MM.1S (cell line): ENCODE measurements at regions not wholly inside any gene's neighbourhood (a gene's known extent, or its start where the extent isn't known, plus 50 kb on each side); places are given as distances from the start of the nearest gene placed in this dataset.

Experiments
- DNase-seq: peaks from one replicate; pipeline ENCODE4 v3.0.0-alpha.2; 2015
- H2AFZ ChIP-seq: fragments of 300-600 bp; sonication (generic); 2 replicates; pipeline ENCODE4 v1.6.0; 2016; ENCODE audit warnings: antibody characterized with exemption, low read length
- H3F3A ChIP-seq: fragments of 300-600 bp; sonication (generic); 2 replicates; pipeline ENCODE4 v1.6.1; 2016; ENCODE audit warnings: mild to moderate bottlenecking, antibody characterized with exemption, low read length, moderate library complexity, mixed read lengths; ENCODE audit not compliant: insufficient read depth
- H3K27ac ChIP-seq: fragments of 300-600 bp; sonication (generic); 2 replicates; pipeline ENCODE4 v1.5.1; 2016; ENCODE audit warnings: mild to moderate bottlenecking, low read length
- H3K27me3 ChIP-seq: fragments of 300-600 bp; sonication (generic); replicated peaks from 2 replicates; pipeline ENCODE4 v1.6.0; 2016; ENCODE audit warnings: low read length; ENCODE audit not compliant: insufficient read depth
- H3K36me3 ChIP-seq: fragments of 300-600 bp; sonication (generic); replicated peaks from 2 replicates; pipeline ENCODE4 v1.6.1; 2016; ENCODE audit warnings: mild to moderate bottlenecking, low read length, mixed read lengths; ENCODE audit not compliant: insufficient read depth
- H3K4me1 ChIP-seq: fragments of 300-600 bp; sonication (generic); 2 replicates; pipeline ENCODE4 v1.6.1; 2016; ENCODE audit warnings: low read length, mixed read lengths
- H3K4me2 ChIP-seq: fragments of 300-600 bp; sonication (generic); 2 replicates; pipeline ENCODE4 v1.6.0; 2016; ENCODE audit warnings: low read depth, low read length
- H3K4me3 ChIP-seq: fragments of 300-600 bp; sonication (generic); 2 replicates; pipeline ENCODE4 v1.5.1; 2016; ENCODE audit warnings: low read length, mixed read lengths
- H3K79me2 ChIP-seq: fragments of 300-600 bp; sonication (generic); 2 replicates; pipeline ENCODE4 v1.6.1; 2016; ENCODE audit warnings: mixed run types, low read length, mixed read lengths
- H3K9ac ChIP-seq: fragments of 300-600 bp; sonication (generic); 2 replicates; pipeline ENCODE4 v1.6.1; 2016; ENCODE audit warnings: low read length, mixed read lengths
- H3K9me2 ChIP-seq: fragments of 300-600 bp; sonication (generic); replicated peaks from 2 replicates; pipeline ENCODE4 v1.6.1; 2016; ENCODE audit warnings: mild to moderate bottlenecking, low read length, mixed read lengths; ENCODE audit not compliant: insufficient read depth
- H3K9me3 ChIP-seq: fragments of 300-600 bp; sonication (generic); replicated peaks from 2 replicates; pipeline ENCODE4 v1.6.1; 2016; ENCODE audit warnings: mild to moderate bottlenecking, low read length, mixed read lengths; ENCODE audit not compliant: insufficient read depth
- H4K20me1 ChIP-seq: fragments of 300-600 bp; sonication (generic); 2 replicates; pipeline ENCODE4 v1.6.1; 2016; ENCODE audit warnings: mild to moderate bottlenecking, low read length, moderate library complexity, mixed read lengths; ENCODE audit not compliant: insufficient read depth
- CTCF ChIP-seq: fragments of 300-600 bp; sonication (generic); IDR thresholded peaks from 2 replicates; pipeline ENCODE4 v1.5.1; 2016; ENCODE audit warnings: antibody characterized with exemption, low read length, mixed read lengths
- EZH2 ChIP-seq: fragments of 300-600 bp; sonication (generic); optimal IDR thresholded peaks from 2 replicates; pipeline ENCODE3; 2017; ENCODE audit warnings: low read depth, mild to moderate bottlenecking, antibody characterized with exemption, low read length, mixed read lengths
- EZH2phosphoT487 ChIP-seq: fragments of 300-600 bp; sonication (generic); IDR thresholded peaks from 2 replicates; pipeline ENCODE4 v1.6.1; 2018; ENCODE audit warnings: antibody characterized with exemption, low read length

GRCh38 chr3:68123231-68123630 lies 468.8 kb upstream of the SUCLG2 start:
- no peak overlapping the region for H3K27ac ChIP-seq
- H3K9ac ChIP-seq = no peak overlapping the region
- H4K20me1 ChIP-seq = no peaks in the 10 kb centered on the region
- no peaks in the 10 kb centered on the region for H3K9me2 ChIP-seq
- H3K79me2 ChIP-seq = no peaks in the 10 kb centered on the region
- H3K4me1 ChIP-seq = no peaks in the 10 kb centered on the region
- no peaks in the 10 kb centered on the region for H3K36me3 ChIP-seq
- no peak overlapping the region for H3K4me3 ChIP-seq
- TF ChIP-seq EZH2 = no peak
- TF ChIP-seq CTCF = no peak
- TF ChIP-seq EZH2phosphoT487 = no peak
- H3K27me3 ChIP-seq = no peaks in the 10 kb centered on the region
- H2AFZ ChIP-seq = no peak overlapping the region
- no peaks in the 10 kb centered on the region for H3K9me3 ChIP-seq
- no peak for DNase-seq
- H3K4me2 ChIP-seq = no peak overlapping the region
- no peaks in the 10 kb centered on the region for H3F3A ChIP-seq

GRCh38 chr3:68121287-68121686 lies 466.9 kb upstream of the SUCLG2 start:
- H3K9me2 ChIP-seq = no peaks in the 10 kb centered on the region
- no peak overlapping the region for H3K27ac ChIP-seq
- no peak overlapping the region for H2AFZ ChIP-seq
- no peaks in the 10 kb centered on the region for H3K9me3 ChIP-seq
- H4K20me1 ChIP-seq = no peaks in the 10 kb centered on the region
- no peak overlapping the region for H3K4me2 ChIP-seq
- H3F3A ChIP-seq = no peaks in the 10 kb centered on the region
- no peak for TF ChIP-seq EZH2
- no peak overlapping the region for H3K4me3 ChIP-seq
- no peak overlapping the region for H3K9ac ChIP-seq
- H3K4me1 ChIP-seq = no peaks in the 10 kb centered on the region
- no peaks in the 10 kb centered on the region for H3K79me2 ChIP-seq
- H3K27me3 ChIP-seq = no peaks in the 10 kb centered on the region
- DNase-seq = no peak
- H3K36me3 ChIP-seq = no peaks in the 10 kb centered on the region

- H3K79me2 ChIP-seq = no peaks in the 10 kb centered on the region
- H3K4me2 ChIP-seq = no peak overlapping the region
- H3K9me3 ChIP-seq = no peaks in the 10 kb centered on the region
- TF ChIP-seq EZH2phosphoT487 (no peak), CTCF (no peak)
- no peak overlapping the region for H2AFZ ChIP-seq
- H3K9me2 ChIP-seq = no peaks in the 10 kb centered on the region
- no peaks in the 10 kb centered on the region for H4K20me1 ChIP-seq
- DNase-seq = no peak
- H3K27me3 ChIP-seq = no peaks in the 10 kb centered on the region
- H3F3A ChIP-seq = no peaks in the 10 kb centered on the region
- no peak overlapping the region for H3K9ac ChIP-seq
- no peaks in the 10 kb centered on the region for H3K4me1 ChIP-seq
- no peaks in the 10 kb centered on the region for H3K36me3 ChIP-seq
- no peak overlapping the region for H3K27ac ChIP-seq
- no peak overlapping the region for H3K4me3 ChIP-seq
These were observed 462.2 kb upstream of the SUCLG2 start for GRCh38 chr3:68116580-68116979.

- no peak overlapping the region for H2AFZ ChIP-seq
- no peaks in the 10 kb centered on the region for H3K4me1 ChIP-seq
- no peak for TF ChIP-seq EZH2
- TF ChIP-seq EZH2phosphoT487 = no peak
- no peak for TF ChIP-seq CTCF
- H3K9ac ChIP-seq = no peak overlapping the region
- H3K9me2 ChIP-seq = no peaks in the 10 kb centered on the region
- no peak overlapping the region for H3K27ac ChIP-seq
- H3K79me2 ChIP-seq = no peaks in the 10 kb centered on the region
- H3F3A ChIP-seq = no peaks in the 10 kb centered on the region
- no peaks in the 10 kb centered on the region for H4K20me1 ChIP-seq
- H3K4me2 ChIP-seq = no peak overlapping the region
- no peaks in the 10 kb centered on the region for H3K36me3 ChIP-seq
- no peak for DNase-seq
- H3K9me3 ChIP-seq = no peaks in the 10 kb centered on the region
- H3K4me3 ChIP-seq = no peak overlapping the region
- H3K27me3 ChIP-seq = no peaks in the 10 kb centered on the region
These were observed 449.4 kb upstream of the SUCLG2 start for GRCh38 chr3:68103811-68104210.
